ENCODE measurements at regions not wholly inside any gene's neighbourhood (a gene's known extent, or its start where the extent isn't known, plus 50 kb on each side); places are given as distances from the start of the nearest gene placed in this dataset.
"Not testable (repeated sequence)": the region's sequence is repeated elsewhere in the genome, so short reads cannot be mapped to it uniquely, and the experiment has no call there.

DNA sequence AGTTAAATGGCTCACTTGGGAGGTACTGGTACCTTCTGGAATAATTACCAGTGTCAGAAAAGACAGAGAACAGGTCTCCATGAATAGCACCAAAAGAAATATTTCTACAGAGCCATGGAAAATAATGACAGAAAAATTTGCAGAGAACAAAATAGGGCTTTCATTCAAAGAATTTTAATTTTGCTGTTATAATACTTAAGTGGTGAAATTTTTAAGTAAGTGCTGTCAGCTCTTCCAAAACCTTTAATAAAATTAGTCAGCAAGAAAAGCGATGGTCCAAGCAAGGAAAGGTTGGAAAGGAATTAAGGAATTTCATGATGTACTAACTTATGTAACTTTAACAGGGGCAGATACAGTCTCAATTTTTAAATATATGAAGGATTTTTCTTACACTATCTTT lies 359.2 kb downstream of the NR2F1-AS1 start:
- DNase-seq (ENCODE audit: low spot score): no peak

GRCh38 chr5:93220431-93220830 lies 360.6 kb downstream of the NR2F1-AS1 start:
- DNase-seq (ENCODE audit: low spot score): no peak

- DNase-seq (ENCODE audit: low spot score): no peak
Measured at GRCh38 chr5:93219641-93220145, 361.3 kb downstream of the NR2F1-AS1 start.

GRCh38 chr5:93213111-93213794 lies 367.8 kb downstream of the NR2F1-AS1 start:
- not testable (repeated sequence) for DNase-seq (ENCODE audit: low spot score)

GRCh38 chr5:93209476-93209875 lies 371.5 kb downstream of the NR2F1-AS1 start:
- no peak for DNase-seq (ENCODE audit: low spot score)

GRCh38 chr5:93208141-93208751 lies 372.8 kb downstream of the NR2F1-AS1 start:
- DNase-seq (ENCODE audit: low spot score): no peak

- no peak for DNase-seq (ENCODE audit: low spot score)
Measured at GRCh38 chr5:93206203-93206602, 374.8 kb downstream of the NR2F1-AS1 start.

- no peak for DNase-seq (ENCODE audit: low spot score)
Measured at GRCh38 chr5:93201061-93201460, 380.0 kb downstream of the NR2F1-AS1 start.

DNA sequence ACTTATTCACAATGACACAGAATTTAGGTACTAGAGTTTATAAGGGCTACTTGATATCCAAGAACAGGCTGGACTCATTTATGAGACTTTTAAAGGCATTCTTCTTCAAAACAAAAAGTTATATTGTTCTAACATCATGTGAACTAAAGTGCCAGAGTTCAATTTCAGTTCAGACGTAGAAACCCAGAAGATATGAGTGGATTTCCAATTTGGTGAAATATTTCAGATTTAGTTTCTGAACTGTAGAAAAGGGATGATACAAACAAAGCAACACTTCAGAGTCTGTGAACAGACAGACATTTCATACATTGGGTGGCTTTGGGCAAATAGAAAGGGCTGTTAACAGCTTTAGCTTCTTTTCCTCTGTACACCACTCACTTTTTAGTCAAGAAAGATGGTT lies 384.0 kb downstream of the NR2F1-AS1 start:
- no peak for DNase-seq (ENCODE audit: low spot score)

- DNase-seq (ENCODE audit: low spot score): no peak
Measured at GRCh38 chr5:93193431-93194347, 387.3 kb downstream of the NR2F1-AS1 start.

DNA sequence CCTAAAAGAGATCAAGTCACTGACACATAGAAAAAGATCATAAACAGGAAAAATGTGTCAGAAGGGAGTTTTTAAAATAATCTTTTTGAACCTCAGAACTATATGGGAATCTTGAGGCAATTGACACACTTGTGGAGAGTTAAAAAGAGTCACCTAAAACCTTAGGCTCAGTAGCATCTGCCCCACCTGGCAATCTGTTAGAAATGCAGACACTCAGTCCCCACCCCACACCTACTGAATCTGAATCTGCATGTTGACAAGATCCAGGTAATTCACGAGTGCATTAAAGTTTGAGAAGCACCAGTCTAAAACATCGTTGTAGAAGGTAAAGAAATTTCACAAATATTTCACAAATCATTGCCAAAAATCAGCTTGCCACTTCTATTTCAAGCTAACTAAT lies 388.3 kb downstream of the NR2F1-AS1 start:
- DNase-seq (ENCODE audit: low spot score): no peak

GRCh38 chr5:93192087-93192486 lies 388.9 kb downstream of the NR2F1-AS1 start:
- peak; percentile 96 for DNase-seq (ENCODE audit: low spot score)

DNA sequence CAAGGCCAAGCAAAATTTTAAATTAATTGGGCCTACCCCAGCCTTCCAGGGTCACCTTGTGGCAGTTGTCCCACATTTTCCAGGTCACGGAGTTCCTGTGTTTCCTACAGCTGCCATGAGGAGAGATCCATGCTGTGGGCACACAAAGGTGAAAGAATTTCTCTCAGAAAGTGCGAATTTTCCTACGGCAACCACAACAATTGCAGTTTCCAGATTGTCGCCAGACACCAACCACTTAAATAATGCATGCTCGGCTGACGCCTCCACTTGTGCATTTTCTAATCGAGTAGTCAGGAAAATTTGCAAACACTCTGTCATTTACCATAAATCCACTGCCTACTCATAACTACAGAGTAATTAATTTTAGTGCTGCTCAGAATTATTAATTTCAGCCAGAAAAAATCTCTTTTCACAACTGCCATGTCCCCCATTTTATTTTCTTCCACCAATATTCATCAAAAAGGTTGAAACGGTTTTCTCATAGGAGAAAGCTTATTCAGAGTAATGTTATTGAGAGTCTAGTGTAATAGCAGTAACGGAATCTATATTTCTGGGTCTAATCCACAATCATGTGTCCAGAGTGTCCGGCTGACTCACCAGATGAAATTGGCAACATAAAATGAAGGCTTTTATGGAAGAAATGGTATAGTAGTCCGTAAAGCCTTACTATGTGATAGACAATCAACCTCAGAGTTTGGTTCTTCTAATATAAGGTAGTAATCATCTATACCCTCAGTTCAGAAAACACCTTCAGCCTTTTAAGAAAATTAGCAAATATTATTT lies 389.8 kb downstream of the NR2F1-AS1 start:
- DNase-seq (ENCODE audit: low spot score): peak; percentile 49

GRCh38 chr5:93189707-93190120 lies 391.3 kb downstream of the NR2F1-AS1 start:
- DNase-seq (ENCODE audit: low spot score): peak; percentile 93

DNA sequence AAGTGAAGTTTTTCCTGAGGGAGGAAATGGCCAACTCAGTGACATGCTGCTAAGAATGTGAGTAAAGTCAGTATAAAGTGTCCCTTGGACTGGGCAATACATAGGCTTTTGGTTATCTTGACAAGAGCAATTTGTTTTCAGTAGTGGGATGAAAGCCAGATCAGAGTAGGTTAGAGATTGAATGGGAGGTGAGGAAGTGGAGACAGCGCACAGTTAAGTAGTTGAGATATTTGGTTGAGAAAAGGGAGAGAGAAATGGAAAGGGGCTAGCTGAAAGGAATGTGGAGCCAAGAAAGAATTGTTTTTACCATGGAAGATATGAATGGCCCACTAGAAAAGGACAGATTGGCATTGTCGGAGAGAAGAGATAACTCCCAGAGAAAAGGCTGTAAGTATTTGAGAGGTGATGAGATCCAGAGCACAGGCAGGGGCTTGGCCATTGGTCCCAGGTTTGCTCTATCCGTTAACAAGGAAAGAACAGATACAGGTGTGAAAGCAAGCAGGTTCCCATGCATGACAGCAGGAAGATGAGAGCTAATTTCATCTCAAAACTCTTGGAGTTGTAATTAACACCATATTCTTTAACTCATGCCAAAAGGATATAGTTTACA lies 392.0 kb downstream of the NR2F1-AS1 start:
- DNase-seq (ENCODE audit: low spot score): no peak

DNA sequence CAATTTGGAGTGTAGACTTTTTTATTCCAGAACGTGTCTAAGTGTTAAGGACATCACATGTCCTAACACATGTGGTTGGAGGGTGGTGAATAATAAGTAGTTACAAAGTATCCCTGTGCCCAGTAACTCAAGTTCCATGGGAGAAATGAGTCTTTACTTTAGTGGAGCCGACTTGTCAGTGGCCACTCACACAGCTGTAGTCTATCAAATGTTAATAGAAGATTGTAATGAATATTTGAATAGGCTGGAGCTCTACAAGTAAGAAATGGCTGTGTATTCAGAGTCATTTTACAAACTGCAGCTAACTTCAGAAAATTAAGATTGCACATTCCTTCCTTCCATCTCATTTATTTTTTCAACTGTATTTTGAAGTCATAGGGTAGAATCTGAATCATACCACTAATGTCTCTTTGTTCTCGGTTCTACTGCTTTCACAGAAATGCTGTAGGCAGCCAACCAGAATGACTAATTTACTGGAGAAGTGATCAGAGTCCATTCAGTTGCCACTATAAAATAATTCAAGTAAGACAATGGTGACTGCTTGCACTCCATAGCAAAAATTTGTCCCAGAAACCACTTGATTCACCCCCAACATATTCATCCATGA lies 394.8 kb downstream of the NR2F1-AS1 start:
- DNase-seq (ENCODE audit: low spot score): peak; percentile 74

DNA sequence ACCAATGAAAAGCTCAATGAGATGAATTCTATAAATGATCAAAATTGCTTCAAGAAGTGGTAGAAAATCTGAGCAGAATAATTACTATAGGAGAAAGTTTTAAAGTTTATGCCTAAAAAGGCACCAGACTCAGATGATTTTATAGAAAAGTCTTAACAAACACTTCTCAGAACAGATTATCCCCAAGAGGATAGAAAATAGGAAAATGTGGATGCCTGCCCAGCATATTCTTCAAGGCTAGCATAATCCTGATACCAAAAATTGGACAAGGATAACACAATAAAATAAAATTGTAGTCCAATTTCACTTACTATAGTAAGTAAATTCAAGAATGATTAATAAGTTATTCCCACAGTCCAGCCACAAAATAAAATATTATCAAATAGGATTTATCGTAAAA lies 397.0 kb downstream of the NR2F1-AS1 start:
- DNase-seq (ENCODE audit: low spot score): no peak

DNA sequence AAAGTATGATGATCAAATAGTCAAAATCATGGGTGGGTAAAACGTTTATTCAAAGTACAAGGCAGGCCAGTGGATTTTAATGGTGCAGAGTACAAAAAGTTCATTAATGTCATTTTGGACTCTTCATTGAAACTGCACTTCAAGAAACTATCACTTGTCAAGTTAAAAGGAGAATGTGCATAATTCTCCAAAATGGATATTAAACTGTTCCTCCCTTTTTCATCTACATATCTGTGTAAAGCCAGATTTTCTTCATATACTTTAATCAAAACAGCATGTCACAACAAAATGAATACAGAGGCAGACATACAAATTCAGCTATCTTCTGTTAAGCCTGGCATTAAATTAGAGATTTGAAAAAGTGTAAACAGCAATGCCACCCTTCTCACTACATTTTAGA lies 401.6 kb downstream of the NR2F1-AS1 start:
- no peak for DNase-seq (ENCODE audit: low spot score)

- DNase-seq (ENCODE audit: low spot score): no peak
Measured at GRCh38 chr5:93174930-93175329, 406.1 kb downstream of the NR2F1-AS1 start.

DNA sequence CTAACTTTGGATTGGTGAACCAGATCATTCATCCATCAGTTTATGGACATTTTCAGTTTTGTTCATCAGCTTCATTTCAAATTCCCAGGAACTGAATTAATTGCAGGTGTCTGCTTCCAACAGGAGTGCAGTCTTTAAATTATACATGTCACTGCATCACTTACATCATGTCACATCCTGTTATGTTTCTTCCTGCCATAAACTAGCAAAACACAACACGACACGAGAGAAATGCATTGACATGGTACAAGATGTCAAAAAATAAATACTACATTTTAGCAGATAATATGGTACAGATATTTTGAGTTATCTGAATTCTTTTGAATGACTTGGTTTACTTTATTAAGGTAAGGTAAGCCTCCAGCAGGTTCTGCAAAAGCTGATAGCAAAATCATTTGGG lies 415.5 kb downstream of the NR2F1-AS1 start:
- DNase-seq (ENCODE audit: low spot score): no peak

GRCh38 chr5:93164690-93165089 lies 416.3 kb downstream of the NR2F1-AS1 start:
- DNase-seq (ENCODE audit: low spot score): peak; percentile 86

Data from A172 (cell line).